ENCODE measurements at regions not wholly inside any gene's neighbourhood (a gene's known extent, or its start where the extent isn't known, plus 50 kb on each side); places are given as distances from the start of the nearest gene placed in this dataset.
A peak's percentile ranks its signal among the peaks of the same experiment; 100 is the strongest.

- no peak for TF ChIP-seq CTCF (IDR thresholded peaks at IDR 0.05)
- ATAC-seq (peak; percentile 65), DNase-seq (no peak)
- H3K36me3 ChIP-seq (ENCODE audit: low read depth): no peaks in the 10 kb centered on the region
- no peaks in the 10 kb centered on the region for H3K4me1 ChIP-seq (ENCODE audit: low read depth)
- intact Hi-C loops (cut with DNase I, micrococcal nuclease): no loop called here
- H3K4me3 ChIP-seq: no peak overlapping the region
- peaks cover 5% of the 10 kb centered on the region for H3K9me3 ChIP-seq
Observed at GRCh38 chr13:106177146-106177545, 358.3 kb downstream of the EFNB2 start.

GRCh38 chr13:106176117-106176516 lies 359.3 kb downstream of the EFNB2 start:
- peaks cover 5% of the 10 kb centered on the region for H3K9me3 ChIP-seq
- H3K36me3 ChIP-seq (ENCODE audit: low read depth): no peaks in the 10 kb centered on the region
- no peaks in the 10 kb centered on the region for H3K4me1 ChIP-seq (ENCODE audit: low read depth)
- TF ChIP-seq CTCF (IDR thresholded peaks at IDR 0.05): no peak
- ATAC-seq: no peak
- DNase-seq: no peak
- intact Hi-C loops (cut with DNase I, micrococcal nuclease): no loop called here
- H3K4me3 ChIP-seq: no peak overlapping the region

- no peak for TF ChIP-seq CTCF (IDR thresholded peaks at IDR 0.05)
- ATAC-seq (no peak), DNase-seq (no peak)
- intact Hi-C loops (cut with DNase I, micrococcal nuclease): no loop called here
- H3K4me3 ChIP-seq: no peak overlapping the region
- H3K4me1 ChIP-seq (ENCODE audit: low read depth): no peaks in the 10 kb centered on the region
- H3K36me3 ChIP-seq (ENCODE audit: low read depth): no peaks in the 10 kb centered on the region
- H3K9me3 ChIP-seq: no peaks in the 10 kb centered on the region
Observed at GRCh38 chr13:106173891-106174610, 361.4 kb downstream of the EFNB2 start.

GRCh38 chr13:106173346-106173745 lies 362.1 kb downstream of the EFNB2 start:
- H3K4me1 ChIP-seq (ENCODE audit: low read depth): no peaks in the 10 kb centered on the region
- H3K4me3 ChIP-seq: no peak overlapping the region
- no peak for ATAC-seq
- no peak for DNase-seq
- H3K9me3 ChIP-seq: no peaks in the 10 kb centered on the region
- TF ChIP-seq CTCF (IDR thresholded peaks at IDR 0.05): no peak
- intact Hi-C loops (cut with DNase I, micrococcal nuclease): no loop called here
- no peaks in the 10 kb centered on the region for H3K36me3 ChIP-seq (ENCODE audit: low read depth)

GRCh38 chr13:106172176-106172905 lies 363.1 kb downstream of the EFNB2 start:
- intact Hi-C loops (cut with DNase I, micrococcal nuclease): no loop called here
- H3K4me3 ChIP-seq: no peak overlapping the region
- no peaks in the 10 kb centered on the region for H3K4me1 ChIP-seq (ENCODE audit: low read depth)
- DNase-seq (no peak), ATAC-seq (no peak)
- no peak for TF ChIP-seq CTCF (IDR thresholded peaks at IDR 0.05)
- no peaks in the 10 kb centered on the region for H3K9me3 ChIP-seq
- no peaks in the 10 kb centered on the region for H3K36me3 ChIP-seq (ENCODE audit: low read depth)
